ENCODE measurements at regions not wholly inside any gene's neighbourhood (a gene's known extent, or its start where the extent isn't known, plus 50 kb on each side); places are given as distances from the start of the nearest gene placed in this dataset.

- TF ChIP-seq CTCF (IDR thresholded peaks at IDR 0.05; ENCODE audit: low read length): no peak
- no peak for TF ChIP-seq EZH2phosphoT487 (IDR thresholded peaks at IDR 0.05; ENCODE audit: low read length)
Measured at GRCh38 chr5:2166306-2166978, 283.7 kb upstream of the IRX4 start.
